Loucy (cell line): ENCODE measurements at regions not wholly inside any gene's neighbourhood (a gene's known extent, or its start where the extent isn't known, plus 50 kb on each side); places are given as distances from the start of the nearest gene placed in this dataset.

Source experiments
- H2AFZ ChIP-seq: fragments of 200-600 bp; sonication (generic); 2 replicates; pipeline ENCODE4 v1.6.0; 2016; ENCODE audit warnings: antibody characterized with exemption, mild to moderate bottlenecking, low read length, moderate library complexity
- H3F3A ChIP-seq: fragments of 200-600 bp; 2 replicates; pipeline ENCODE4 v1.6.0; 2016; ENCODE audit warnings: antibody characterized with exemption, low read depth, mild to moderate bottlenecking
- H3K27me3 ChIP-seq: fragments of 200-600 bp; sonication (generic); 2 replicates; pipeline ENCODE4 v1.6.1; 2014; ENCODE audit warnings: low read length, mild to moderate bottlenecking; ENCODE audit not compliant: insufficient read depth, poor library complexity, severe bottlenecking
- H3K36me3 ChIP-seq: fragments of 200-600 bp; sonication (generic); 2 replicates; pipeline ENCODE4 v1.6.1; 2016; ENCODE audit warnings: low read length; ENCODE audit not compliant: insufficient read depth
- H3K4me1 ChIP-seq: fragments of 200-600 bp; sonication (generic); 2 replicates; pipeline ENCODE4 v1.5.1; 2014; ENCODE audit warnings: low read length, mild to moderate bottlenecking; ENCODE audit not compliant: insufficient read depth, poor library complexity, severe bottlenecking
- H3K4me2 ChIP-seq: fragments of 200-600 bp; sonication (generic); 2 replicates; pipeline ENCODE4 v1.6.0; 2014; ENCODE audit warnings: antibody characterized with exemption, low read length, low read depth, mild to moderate bottlenecking; ENCODE audit not compliant: poor library complexity, severe bottlenecking
- H3K4me3 ChIP-seq: fragments of 200-600 bp; sonication (generic); 2 replicates; pipeline ENCODE4 v1.5.1; 2014; ENCODE audit warnings: low read length, mild to moderate bottlenecking, mixed read lengths; ENCODE audit not compliant: poor library complexity, severe bottlenecking
- H3K79me2 ChIP-seq: fragments of 200-600 bp; sonication (generic); 2 replicates; pipeline ENCODE4 v1.6.1; 2014; ENCODE audit warnings: low read length; ENCODE audit not compliant: insufficient read depth
- H3K9ac ChIP-seq: fragments of 200-600 bp; sonication (generic); 2 replicates; pipeline ENCODE4 v1.6.0; 2014; ENCODE audit warnings: mild to moderate bottlenecking, low read depth, low read length, moderate library complexity; ENCODE audit not compliant: poor library complexity, severe bottlenecking
- H3K9me2 ChIP-seq: fragments of 200-600 bp; sonication (generic); replicated peaks from 2 replicates; pipeline ENCODE4 v1.6.1; 2016; ENCODE audit warnings: low read depth, low read length, mixed read lengths
- H3K9me3 ChIP-seq: fragments of 200-600 bp; sonication (generic); 2 replicates; pipeline ENCODE4 v1.6.1; 2014; ENCODE audit warnings: mild to moderate bottlenecking, antibody characterized with exemption, low read length, low read depth; ENCODE audit not compliant: insufficient read depth
- H4K20me1 ChIP-seq: fragments of 200-600 bp; sonication (generic); 2 replicates; pipeline ENCODE4 v1.6.0; 2014; ENCODE audit warnings: antibody characterized with exemption, low read length, mild to moderate bottlenecking; ENCODE audit not compliant: insufficient read depth, poor library complexity, severe bottlenecking
- CTCF ChIP-seq: fragments of 200-600 bp; sonication (generic); conservative IDR thresholded peaks from 2 replicates; pipeline ENCODE4 v1.5.1; 2014; ENCODE audit warnings: mild to moderate bottlenecking, antibody characterized with exemption, low read length
- EZH2phosphoT487 ChIP-seq: fragments of 200-600 bp; IDR thresholded peaks from 2 replicates; pipeline ENCODE4 v1.6.1; 2018; ENCODE audit warnings: antibody characterized with exemption, mild to moderate bottlenecking, moderate library complexity, borderline replicate concordance

- Histone ChIP-seq H3K27me3 (no peaks in the 10 kb centered on the region), H2AFZ (no peak overlapping the region), H3K79me2 (no peaks in the 10 kb centered on the region), H3K4me1 (no peaks in the 10 kb centered on the region), H3K9me2 (no peaks in the 10 kb centered on the region), H3K4me3 (no peak overlapping the region), H3K9me3 (no peaks in the 10 kb centered on the region), H3K9ac (no peak overlapping the region), H3K36me3 (no peaks in the 10 kb centered on the region), H3K4me2 (no peak overlapping the region), H3F3A (no peaks in the 10 kb centered on the region), H4K20me1 (no peaks in the 10 kb centered on the region)
- TF ChIP-seq EZH2phosphoT487, result no peak
These were observed 104.5 kb upstream of the FAM20A start for GRCh38 chr17:68705714-68706076.

- Histone ChIP-seq H3K36me3 (no peaks in the 10 kb centered on the region), H3K9ac (no peak overlapping the region), H3K4me1 (no peaks in the 10 kb centered on the region), H2AFZ (no peak overlapping the region), H3F3A (no peaks in the 10 kb centered on the region), H4K20me1 (no peaks in the 10 kb centered on the region), H3K4me3 (no peak overlapping the region), H3K27me3 (no peaks in the 10 kb centered on the region), H3K9me3 (no peaks in the 10 kb centered on the region), H3K4me2 (no peak overlapping the region), H3K9me2 (no peaks in the 10 kb centered on the region), H3K79me2 (no peaks in the 10 kb centered on the region)
- no peak for TF ChIP-seq CTCF
These were observed 103.9 kb upstream of the FAM20A start for GRCh38 chr17:68704871-68705713.

GRCh38 chr17:68701046-68701445 is 99.9 kb upstream of the FAM20A start:
- TF ChIP-seq EZH2phosphoT487, result no peak
- no peak for TF ChIP-seq CTCF
- no peak overlapping the region for H3K4me2 ChIP-seq
- H3K9ac ChIP-seq, result no peak overlapping the region
- H3K4me1 ChIP-seq, result no peaks in the 10 kb centered on the region
- no peaks in the 10 kb centered on the region for H3K36me3 ChIP-seq
- no peaks in the 10 kb centered on the region for H3F3A ChIP-seq
- no peak overlapping the region for H3K4me3 ChIP-seq
- H3K79me2 ChIP-seq, result no peaks in the 10 kb centered on the region
- no peaks in the 10 kb centered on the region for H3K27me3 ChIP-seq
- no peaks in the 10 kb centered on the region for H3K9me3 ChIP-seq
- no peaks in the 10 kb centered on the region for H3K9me2 ChIP-seq
- H2AFZ ChIP-seq, result no peak overlapping the region
- no peaks in the 10 kb centered on the region for H4K20me1 ChIP-seq

GRCh38 chr17:68700421-68700820 is 99.3 kb upstream of the FAM20A start:
- no peaks in the 10 kb centered on the region for H3K9me3 ChIP-seq
- H3K4me3 ChIP-seq, result no peak overlapping the region
- TF ChIP-seq CTCF (no peak), EZH2phosphoT487 (no peak)
- H3K4me1 ChIP-seq, result no peaks in the 10 kb centered on the region
- no peak overlapping the region for H2AFZ ChIP-seq
- H4K20me1 ChIP-seq, result no peaks in the 10 kb centered on the region
- H3K9me2 ChIP-seq, result no peaks in the 10 kb centered on the region
- no peaks in the 10 kb centered on the region for H3K36me3 ChIP-seq
- H3K9ac ChIP-seq, result no peak overlapping the region
- no peaks in the 10 kb centered on the region for H3K79me2 ChIP-seq
- no peak overlapping the region for H3K4me2 ChIP-seq
- H3K27me3 ChIP-seq, result no peaks in the 10 kb centered on the region
- H3F3A ChIP-seq, result no peaks in the 10 kb centered on the region
